HepG2 (cell line): ENCODE measurements at regions not wholly inside any gene's neighbourhood (a gene's known extent, or its start where the extent isn't known, plus 50 kb on each side); places are given as distances from the start of the nearest gene placed in this dataset.

Experiments
- CBFB ChIP-seq: sonication (generic); formaldehyde crosslinking; IDR thresholded peaks from 2 replicates; pipeline ENCODE4 v1.4.0; 2020; ENCODE audit warnings: missing genetic modification reagents
- DPF2 ChIP-seq: sonication (generic); formaldehyde crosslinking; IDR thresholded peaks from 2 replicates; pipeline ENCODE4 v1.4.0; 2020; ENCODE audit warnings: mild to moderate bottlenecking, low read depth, missing genetic modification reagents, borderline replicate concordance
- PAWR ChIP-seq: sonication (generic); formaldehyde crosslinking; IDR thresholded peaks from 2 replicates; pipeline ENCODE4 v1.4.0; 2020; ENCODE audit warnings: missing genetic modification reagents, mild to moderate bottlenecking, borderline replicate concordance
- PRPF4 ChIP-seq: fragments of 200-400 bp; formaldehyde crosslinking; IDR thresholded peaks from 2 replicates; pipeline ENCODE4 v1.6.1; 2016; ENCODE audit warnings: low read length, low read depth; ENCODE audit not compliant: poor library complexity, severe bottlenecking
- RCOR2 ChIP-seq: IDR thresholded peaks from 2 replicates; pipeline ENCODE4 v1.6.1; 2016; ENCODE audit warnings: missing biosample characterization, missing genetic modification reagents
- REPIN1 ChIP-seq: sonication (generic); formaldehyde crosslinking; IDR thresholded peaks from 2 replicates; pipeline ENCODE4 v1.8.0; 2022; ENCODE audit warnings: missing genetic modification reagents, low read depth, mild to moderate bottlenecking, borderline replicate concordance
- RORA ChIP-seq: sonication (generic); formaldehyde crosslinking; IDR thresholded peaks from 2 replicates; pipeline ENCODE4 v1.5.0; 2020; ENCODE audit warnings: mild to moderate bottlenecking, missing genetic modification reagents, moderate library complexity
- TEAD3 ChIP-seq: optimal IDR thresholded peaks from 2 replicates; pipeline ENCODE3; 2016; ENCODE audit warnings: borderline replicate concordance
- ZBTB7A ChIP-seq: sonication (generic); formaldehyde crosslinking; IDR thresholded peaks from 2 replicates; pipeline ENCODE4 v1.8.0; 2022; ENCODE audit warnings: mild to moderate bottlenecking, missing genetic modification reagents
- ZFP1 ChIP-seq: IDR thresholded peaks from 2 replicates; pipeline ENCODE4 v1.6.1; 2016
- ZMYM2 ChIP-seq: sonication (generic); formaldehyde crosslinking; IDR thresholded peaks from 2 replicates; pipeline ENCODE4 v1.8.0; 2022; ENCODE audit warnings: mild to moderate bottlenecking, missing genetic modification reagents
- ZNF260 ChIP-seq: sonication (generic); formaldehyde crosslinking; IDR thresholded peaks from 2 replicates; pipeline ENCODE4 v1.4.0; 2020; ENCODE audit warnings: missing genetic modification reagents, low read depth, mild to moderate bottlenecking, borderline replicate concordance
- ZNF510 ChIP-seq: sonication (generic); formaldehyde crosslinking; IDR thresholded peaks from 2 replicates; pipeline ENCODE4 v1.4.0; 2020; ENCODE audit warnings: low read depth, mild to moderate bottlenecking, missing genetic modification reagents
- ZNF780A ChIP-seq: sonication (generic); formaldehyde crosslinking; IDR thresholded peaks from 2 replicates; pipeline ENCODE4 v1.8.0; 2022; ENCODE audit warnings: mild to moderate bottlenecking, missing genetic modification reagents, moderate library complexity
- ZNF83 ChIP-seq: sonication (generic); formaldehyde crosslinking; IDR thresholded peaks from 2 replicates; pipeline ENCODE4 v1.4.0; 2020; ENCODE audit warnings: missing genetic modification reagents, mild to moderate bottlenecking, borderline replicate concordance
- TF ChIP-seq, protein P1 (sequence below): sonication (generic); formaldehyde crosslinking; IDR thresholded peaks from 2 replicates; pipeline ENCODE4 v1.5.0; 2020; ENCODE audit warnings: missing genetic modification reagents, mild to moderate bottlenecking, borderline replicate concordance
- TF ChIP-seq, protein P2 (sequence below): sonication (generic); formaldehyde crosslinking; IDR thresholded peaks from 2 replicates; pipeline ENCODE4 v1.5.1; 2020; ENCODE audit warnings: missing genetic modification reagents, mild to moderate bottlenecking, borderline replicate concordance
- TF ChIP-seq, protein P3 (sequence below): sonication (generic); formaldehyde crosslinking; IDR thresholded peaks from 2 replicates; pipeline ENCODE4 v1.5.0; 2020; ENCODE audit warnings: mild to moderate bottlenecking, missing genetic modification reagents, borderline replicate concordance
- TF ChIP-seq, protein P4 (sequence below): sonication (generic); formaldehyde crosslinking; IDR thresholded peaks from 2 replicates; pipeline ENCODE4 v1.5.1; 2020; ENCODE audit warnings: mild to moderate bottlenecking, missing genetic modification reagents
- TF ChIP-seq, protein P5 (sequence below): sonication (generic); formaldehyde crosslinking; IDR thresholded peaks from 2 replicates; pipeline ENCODE4 v1.8.0; 2022; ENCODE audit warnings: mild to moderate bottlenecking, missing genetic modification reagents; ENCODE audit not compliant: insufficient replicate concordance

DNA sequence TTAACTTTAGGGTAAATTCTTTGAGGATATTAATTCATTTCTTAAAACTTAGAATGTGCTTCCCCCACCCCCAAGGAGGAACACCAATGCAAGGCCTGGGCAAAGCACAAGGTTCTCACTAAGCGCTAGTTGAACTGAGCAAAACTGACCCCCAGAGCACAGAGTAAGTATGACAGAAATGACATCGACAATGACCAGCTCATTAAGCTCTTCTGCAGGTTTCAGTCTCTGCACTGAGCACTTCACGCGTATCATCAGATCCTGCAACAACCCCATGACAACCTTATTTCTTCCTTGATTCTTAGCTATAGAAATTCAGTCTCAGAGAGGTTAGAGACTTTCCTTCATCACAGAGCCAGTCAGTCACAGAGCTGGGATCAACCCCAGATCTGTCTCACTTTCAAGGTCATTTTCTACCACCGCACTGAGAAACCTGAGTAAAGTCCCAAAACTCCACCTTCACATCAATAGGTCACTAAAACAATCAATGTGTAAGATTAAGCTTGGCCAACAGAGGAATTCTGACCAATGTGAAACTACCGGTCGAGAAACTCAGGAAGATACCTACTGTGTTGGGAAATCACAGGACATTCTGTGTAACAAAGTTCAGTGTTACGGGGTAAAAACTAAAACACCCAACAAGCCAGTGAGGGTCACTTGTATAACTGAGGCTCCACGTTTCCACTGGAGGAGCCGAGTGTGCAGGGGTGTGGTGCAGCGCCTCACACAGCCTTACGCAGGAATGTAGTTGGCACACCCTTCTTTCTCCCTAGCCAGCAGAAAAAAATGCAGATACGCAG is 129.0 kb upstream of the FOXQ1 start (continued):
- no peak for TF ChIP-seq ZBTB7A (CRISPR knock-in tag)
- no peak for TF ChIP-seq ZNF83 (CRISPR knock-in tag)
- peak; percentile 74; the same call in 1 of the 2 replicates for TF ChIP-seq REPIN1
- TF ChIP-seq, protein P1, sequence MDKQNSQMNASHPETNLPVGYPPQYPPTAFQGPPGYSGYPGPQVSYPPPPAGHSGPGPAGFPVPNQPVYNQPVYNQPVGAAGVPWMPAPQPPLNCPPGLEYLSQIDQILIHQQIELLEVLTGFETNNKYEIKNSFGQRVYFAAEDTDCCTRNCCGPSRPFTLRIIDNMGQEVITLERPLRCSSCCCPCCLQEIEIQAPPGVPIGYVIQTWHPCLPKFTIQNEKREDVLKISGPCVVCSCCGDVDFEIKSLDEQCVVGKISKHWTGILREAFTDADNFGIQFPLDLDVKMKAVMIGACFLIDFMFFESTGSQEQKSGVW (CRISPR knock-in tag), result 0 out of 2 replicates have a peak, but pooled peaks have one; percentile 65
- no peak for TF ChIP-seq ZNF780A (CRISPR knock-in tag)
- 0 out of 2 replicates have a peak, but pooled peaks have one; percentile 3 for TF ChIP-seq RORA (CRISPR knock-in tag)
- no peak for TF ChIP-seq PAWR
- TF ChIP-seq TEAD3 (CRISPR knock-in tag), result peak; percentile 59
- TF ChIP-seq ZFP1 (CRISPR knock-in tag), result 0 out of 2 replicates have a peak, but pooled peaks have one; percentile 59
- TF ChIP-seq CBFB (CRISPR knock-in tag), result peak; percentile 45; the same call in 1 of the 2 replicates
- TF ChIP-seq, protein P2, sequence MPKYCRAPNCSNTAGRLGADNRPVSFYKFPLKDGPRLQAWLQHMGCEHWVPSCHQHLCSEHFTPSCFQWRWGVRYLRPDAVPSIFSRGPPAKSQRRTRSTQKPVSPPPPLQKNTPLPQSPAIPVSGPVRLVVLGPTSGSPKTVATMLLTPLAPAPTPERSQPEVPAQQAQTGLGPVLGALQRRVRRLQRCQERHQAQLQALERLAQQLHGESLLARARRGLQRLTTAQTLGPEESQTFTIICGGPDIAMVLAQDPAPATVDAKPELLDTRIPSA, result peak; percentile 31; the same call in 1 of the 2 replicates
- peak; percentile 84; the same call in 1 of the 2 replicates for TF ChIP-seq RCOR2 (CRISPR knock-in tag)
- TF ChIP-seq, protein P3, sequence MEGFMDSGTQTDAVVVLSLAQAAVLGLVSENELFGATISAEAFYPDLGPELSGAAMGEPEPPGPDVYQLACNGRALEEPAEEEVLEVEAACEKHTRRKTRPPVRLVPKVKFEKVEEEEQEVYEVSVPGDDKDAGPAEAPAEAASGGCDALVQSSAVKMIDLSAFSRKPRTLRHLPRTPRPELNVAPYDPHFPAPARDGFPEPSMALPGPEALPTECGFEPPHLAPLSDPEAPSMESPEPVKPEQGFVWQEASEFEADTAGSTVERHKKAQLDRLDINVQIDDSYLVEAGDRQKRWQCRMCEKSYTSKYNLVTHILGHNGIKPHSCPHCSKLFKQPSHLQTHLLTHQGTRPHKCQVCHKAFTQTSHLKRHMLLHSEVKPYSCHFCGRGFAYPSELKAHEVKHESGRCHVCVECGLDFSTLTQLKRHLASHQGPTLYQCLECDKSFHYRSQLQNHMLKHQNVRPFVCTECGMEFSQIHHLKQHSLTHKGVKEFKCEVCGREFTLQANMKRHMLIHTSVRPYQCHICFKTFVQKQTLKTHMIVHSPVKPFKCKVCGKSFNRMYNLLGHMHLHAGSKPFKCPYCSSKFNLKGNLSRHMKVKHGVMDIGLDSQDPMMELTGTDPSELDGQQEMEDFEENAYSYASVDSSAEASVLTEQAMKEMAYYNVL (CRISPR knock-in tag), result peak; percentile 60; the same call in 1 of the 2 replicates
- no peak; the same call in 1 of the 2 replicates for TF ChIP-seq ZMYM2
- TF ChIP-seq, protein P4, sequence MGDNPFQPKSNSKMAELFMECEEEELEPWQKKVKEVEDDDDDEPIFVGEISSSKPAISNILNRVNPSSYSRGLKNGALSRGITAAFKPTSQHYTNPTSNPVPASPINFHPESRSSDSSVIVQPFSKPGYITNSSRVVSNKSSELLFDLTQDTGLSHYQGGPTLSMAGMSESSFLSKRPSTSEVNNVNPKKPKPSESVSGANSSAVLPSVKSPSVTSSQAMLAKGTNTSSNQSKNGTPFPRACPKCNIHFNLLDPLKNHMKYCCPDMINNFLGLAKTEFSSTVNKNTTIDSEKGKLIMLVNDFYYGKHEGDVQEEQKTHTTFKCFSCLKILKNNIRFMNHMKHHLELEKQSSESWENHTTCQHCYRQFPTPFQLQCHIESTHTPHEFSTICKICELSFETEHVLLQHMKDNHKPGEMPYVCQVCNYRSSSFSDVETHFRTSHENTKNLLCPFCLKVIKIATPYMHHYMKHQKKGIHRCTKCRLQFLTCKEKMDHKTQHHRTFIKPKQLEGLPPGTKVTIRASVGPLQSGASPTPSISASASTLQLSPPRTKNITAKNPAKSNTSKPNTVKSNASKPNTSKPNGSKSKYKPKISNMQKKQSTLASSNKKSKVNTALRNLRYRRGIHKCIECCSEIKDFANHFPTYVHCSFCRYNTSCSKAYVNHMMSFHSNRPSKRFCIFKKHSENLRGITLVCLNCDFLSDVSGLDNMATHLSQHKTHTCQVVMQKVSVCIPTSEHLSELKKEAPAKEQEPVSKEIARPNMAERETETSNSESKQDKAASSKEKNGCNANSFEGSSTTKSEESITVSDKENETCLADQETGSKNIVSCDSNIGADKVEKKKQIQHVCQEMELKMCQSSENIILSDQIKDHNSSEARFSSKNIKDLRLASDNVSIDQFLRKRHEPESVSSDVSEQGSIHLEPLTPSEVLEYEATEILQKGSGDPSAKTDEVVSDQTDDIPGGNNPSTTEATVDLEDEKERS (CRISPR knock-in tag), result peak; percentile 77; the same call in 1 of the 2 replicates
- TF ChIP-seq PRPF4, result no peak
- 0 out of 2 replicates have a peak, but pooled peaks have one; percentile 66 for TF ChIP-seq ZNF510
- no peak for TF ChIP-seq ZNF260 (CRISPR knock-in tag)
- TF ChIP-seq, protein P5, sequence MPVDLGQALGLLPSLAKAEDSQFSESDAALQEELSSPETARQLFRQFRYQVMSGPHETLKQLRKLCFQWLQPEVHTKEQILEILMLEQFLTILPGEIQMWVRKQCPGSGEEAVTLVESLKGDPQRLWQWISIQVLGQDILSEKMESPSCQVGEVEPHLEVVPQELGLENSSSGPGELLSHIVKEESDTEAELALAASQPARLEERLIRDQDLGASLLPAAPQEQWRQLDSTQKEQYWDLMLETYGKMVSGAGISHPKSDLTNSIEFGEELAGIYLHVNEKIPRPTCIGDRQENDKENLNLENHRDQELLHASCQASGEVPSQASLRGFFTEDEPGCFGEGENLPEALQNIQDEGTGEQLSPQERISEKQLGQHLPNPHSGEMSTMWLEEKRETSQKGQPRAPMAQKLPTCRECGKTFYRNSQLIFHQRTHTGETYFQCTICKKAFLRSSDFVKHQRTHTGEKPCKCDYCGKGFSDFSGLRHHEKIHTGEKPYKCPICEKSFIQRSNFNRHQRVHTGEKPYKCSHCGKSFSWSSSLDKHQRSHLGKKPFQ (CRISPR knock-in tag), result peak; percentile 52
- peak; percentile 59; the same call in 1 of the 2 replicates for TF ChIP-seq DPF2 (CRISPR knock-in tag)
